ENCODE measurements at regions not wholly inside any gene's neighbourhood (a gene's known extent, or its start where the extent isn't known, plus 50 kb on each side); places are given as distances from the start of the nearest gene placed in this dataset.

DNA sequence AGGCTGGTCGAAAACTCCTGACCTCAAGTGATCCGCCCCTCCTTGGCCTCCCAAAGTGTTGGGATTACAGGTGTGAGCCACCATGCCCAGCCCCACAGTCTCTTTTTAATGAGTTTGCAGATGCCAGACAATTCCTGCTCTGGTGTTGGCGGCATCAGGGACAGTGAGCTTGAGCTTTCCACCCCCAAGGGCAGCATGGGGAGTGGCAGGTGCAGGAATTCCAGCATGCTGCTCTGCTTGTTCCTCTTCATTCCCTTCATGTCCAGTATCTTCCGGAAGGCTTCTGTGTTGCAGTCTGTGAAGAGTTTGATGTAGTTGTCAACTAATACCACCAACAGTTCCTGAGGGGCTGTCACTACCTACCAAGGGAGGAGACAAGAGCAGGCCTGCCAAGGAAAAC is 137.3 kb downstream of the SS18 start:
- Histone ChIP-seq H3K36me3 (ENCODE audit: insufficient read depth, low read length) (no peaks in the 10 kb centered on the region), H3K27me3 (ENCODE audit: insufficient read depth, low read length, poor library complexity, severe bottlenecking) (no peaks in the 10 kb centered on the region), H3K9me2 (replicated peaks; ENCODE audit: low read depth, low read length) (no peaks in the 10 kb centered on the region), H3K9me3 (ENCODE audit: insufficient read depth, low read depth, low read length) (peaks cover 4% of the 10 kb centered on the region; the same call in 1 of the 2 replicates), H3K4me3 (ENCODE audit: low read length, poor library complexity, severe bottlenecking) (no peak overlapping the region), H3K79me2 (ENCODE audit: insufficient read depth, low read length) (no peaks in the 10 kb centered on the region), H4K20me1 (ENCODE audit: insufficient read depth, low read length, poor library complexity, severe bottlenecking) (no peaks in the 10 kb centered on the region), H3F3A (ENCODE audit: low read depth) (peaks cover 3% of the 10 kb centered on the region; the same call in 1 of the 2 replicates), H3K9ac (ENCODE audit: low read depth, low read length, poor library complexity, severe bottlenecking) (no peak overlapping the region), H3K4me2 (ENCODE audit: low read depth, low read length, poor library complexity, severe bottlenecking) (no peak overlapping the region), H2AFZ (ENCODE audit: low read length) (peak overlapping the region; percentile 39; the same call in 1 of the 2 replicates), H3K4me1 (ENCODE audit: insufficient read depth, low read length, poor library complexity, severe bottlenecking) (peaks cover 6% of the 10 kb centered on the region)
- no peak for TF ChIP-seq EZH2phosphoT487 (IDR thresholded peaks at IDR 0.05; ENCODE audit: borderline replicate concordance)
- TF ChIP-seq, protein P1, sequence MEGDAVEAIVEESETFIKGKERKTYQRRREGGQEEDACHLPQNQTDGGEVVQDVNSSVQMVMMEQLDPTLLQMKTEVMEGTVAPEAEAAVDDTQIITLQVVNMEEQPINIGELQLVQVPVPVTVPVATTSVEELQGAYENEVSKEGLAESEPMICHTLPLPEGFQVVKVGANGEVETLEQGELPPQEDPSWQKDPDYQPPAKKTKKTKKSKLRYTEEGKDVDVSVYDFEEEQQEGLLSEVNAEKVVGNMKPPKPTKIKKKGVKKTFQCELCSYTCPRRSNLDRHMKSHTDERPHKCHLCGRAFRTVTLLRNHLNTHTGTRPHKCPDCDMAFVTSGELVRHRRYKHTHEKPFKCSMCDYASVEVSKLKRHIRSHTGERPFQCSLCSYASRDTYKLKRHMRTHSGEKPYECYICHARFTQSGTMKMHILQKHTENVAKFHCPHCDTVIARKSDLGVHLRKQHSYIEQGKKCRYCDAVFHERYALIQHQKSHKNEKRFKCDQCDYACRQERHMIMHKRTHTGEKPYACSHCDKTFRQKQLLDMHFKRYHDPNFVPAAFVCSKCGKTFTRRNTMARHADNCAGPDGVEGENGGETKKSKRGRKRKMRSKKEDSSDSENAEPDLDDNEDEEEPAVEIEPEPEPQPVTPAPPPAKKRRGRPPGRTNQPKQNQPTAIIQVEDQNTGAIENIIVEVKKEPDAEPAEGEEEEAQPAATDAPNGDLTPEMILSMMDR (conservative IDR thresholded peaks at IDR 0.05; ENCODE audit: low read length), result no peak

DNA sequence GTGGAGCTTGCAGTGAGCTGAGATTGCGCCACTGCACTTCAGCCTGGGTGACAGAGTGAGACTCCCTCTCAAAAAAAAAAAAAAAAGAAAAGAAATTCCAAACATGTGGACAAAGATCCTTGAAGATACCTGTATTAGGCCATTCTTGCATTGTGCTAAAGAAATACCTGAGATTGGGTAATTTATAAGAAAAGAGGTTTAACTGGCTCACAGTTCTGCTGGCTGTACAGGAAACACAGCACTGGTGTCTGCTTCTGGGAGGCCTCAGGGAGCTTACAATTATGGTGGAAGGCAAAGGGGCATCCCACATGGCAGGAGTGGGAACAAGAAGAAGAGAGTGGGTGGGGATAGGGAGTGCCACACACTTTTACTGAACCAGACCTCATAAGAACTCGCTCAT is 140.1 kb downstream of the SS18 start:
- Histone ChIP-seq H2AFZ (ENCODE audit: low read length) (no peak overlapping the region), H4K20me1 (ENCODE audit: insufficient read depth, low read length, poor library complexity, severe bottlenecking) (no peaks in the 10 kb centered on the region), H3K4me1 (ENCODE audit: insufficient read depth, low read length, poor library complexity, severe bottlenecking) (no peaks in the 10 kb centered on the region), H3K4me2 (ENCODE audit: low read depth, low read length, poor library complexity, severe bottlenecking) (no peak overlapping the region), H3K36me3 (ENCODE audit: insufficient read depth, low read length) (no peaks in the 10 kb centered on the region), H3K79me2 (ENCODE audit: insufficient read depth, low read length) (no peaks in the 10 kb centered on the region), H3K27me3 (ENCODE audit: insufficient read depth, low read length, poor library complexity, severe bottlenecking) (no peaks in the 10 kb centered on the region), H3K4me3 (ENCODE audit: low read length, poor library complexity, severe bottlenecking) (no peak overlapping the region), H3K9ac (ENCODE audit: low read depth, low read length, poor library complexity, severe bottlenecking) (no peak overlapping the region), H3K9me3 (ENCODE audit: insufficient read depth, low read depth, low read length) (no peaks in the 10 kb centered on the region), H3F3A (ENCODE audit: low read depth) (no peaks in the 10 kb centered on the region), H3K9me2 (replicated peaks; ENCODE audit: low read depth, low read length) (no peaks in the 10 kb centered on the region; the same call in 1 of the 2 replicates)
- no peak for TF ChIP-seq EZH2phosphoT487 (IDR thresholded peaks at IDR 0.05; ENCODE audit: borderline replicate concordance)
- TF ChIP-seq, protein P1 (conservative IDR thresholded peaks at IDR 0.05; ENCODE audit: low read length), result no peak

DNA sequence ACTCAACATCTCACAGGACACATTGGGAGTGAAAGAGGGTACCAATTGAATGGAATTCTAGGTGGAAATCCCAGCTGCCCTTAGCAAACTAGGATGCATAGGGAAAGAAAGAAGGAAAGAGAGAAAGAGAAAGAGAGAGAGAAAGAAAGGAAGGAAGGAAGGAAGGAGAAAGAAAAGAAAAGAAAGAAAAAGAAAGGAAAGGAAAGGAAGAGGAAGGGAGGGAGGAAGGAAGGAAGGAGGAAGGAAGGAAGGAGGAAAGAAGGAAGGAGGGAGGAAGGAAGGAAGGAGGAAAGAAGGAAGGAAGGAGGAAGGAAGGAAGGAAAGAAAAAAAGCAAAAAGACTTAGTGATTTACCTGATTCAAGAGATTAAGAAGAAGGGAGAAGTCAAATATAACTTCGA is 143.9 kb downstream of the SS18 start:
- Histone ChIP-seq H3K4me1 (ENCODE audit: insufficient read depth, low read length, poor library complexity, severe bottlenecking) (no peaks in the 10 kb centered on the region), H2AFZ (ENCODE audit: low read length) (no peak overlapping the region)

More for the DNA sequence above, 143.9 kb downstream of the SS18 start:
- H3K4me3 ChIP-seq (ENCODE audit: low read length, poor library complexity, severe bottlenecking), result no peak overlapping the region
- no peaks in the 10 kb centered on the region for H3K36me3 ChIP-seq (ENCODE audit: insufficient read depth, low read length)
- no peak overlapping the region for H3K9ac ChIP-seq (ENCODE audit: low read depth, low read length, poor library complexity, severe bottlenecking)
- H3K9me2 ChIP-seq (replicated peaks; ENCODE audit: low read depth, low read length), result no peaks in the 10 kb centered on the region; the same call in 1 of the 2 replicates
- no peaks in the 10 kb centered on the region for H3K79me2 ChIP-seq (ENCODE audit: insufficient read depth, low read length)
- H4K20me1 ChIP-seq (ENCODE audit: insufficient read depth, low read length, poor library complexity, severe bottlenecking), result no peaks in the 10 kb centered on the region
- no peak overlapping the region for H3K4me2 ChIP-seq (ENCODE audit: low read depth, low read length, poor library complexity, severe bottlenecking)
- no peaks in the 10 kb centered on the region for H3K27me3 ChIP-seq (ENCODE audit: insufficient read depth, low read length, poor library complexity, severe bottlenecking)
- H3F3A ChIP-seq (ENCODE audit: low read depth), result no peaks in the 10 kb centered on the region
- H3K9me3 ChIP-seq (ENCODE audit: insufficient read depth, low read depth, low read length), result no peaks in the 10 kb centered on the region
- TF ChIP-seq, protein P1 (conservative IDR thresholded peaks at IDR 0.05; ENCODE audit: low read length), result no peak
- no peak for TF ChIP-seq EZH2phosphoT487 (IDR thresholded peaks at IDR 0.05; ENCODE audit: borderline replicate concordance)

All from Loucy (cell line).